Neural cell (in vitro differentiated cells): ENCODE measurements at regions not wholly inside any gene's neighbourhood (a gene's known extent, or its start where the extent isn't known, plus 50 kb on each side); places are given as distances from the start of the nearest gene placed in this dataset.

ENCODE experiments used
- H2AFZ ChIP-seq: fragments of 200-600, 300-800 bp; sonication (generic), shearing (Covaris generic); 2 replicates; pipeline ENCODE4 v1.6.0; 2014; ENCODE audit warnings: low read depth, mild to moderate bottlenecking, antibody characterized with exemption, low read length, moderate library complexity
- H3F3A ChIP-seq: fragments of 200-600 bp; shearing (Covaris generic); 2 replicates; pipeline ENCODE4 v1.6.1; 2016; ENCODE audit warnings: mild to moderate bottlenecking, moderate library complexity, mixed read lengths, antibody characterized with exemption, low read length; ENCODE audit not compliant: insufficient read depth, poor library complexity, severe bottlenecking
- H3K27ac ChIP-seq: fragments of 200-600, 300-800 bp; sonication (generic), shearing (Covaris generic); 2 replicates; pipeline ENCODE4 v1.5.1; 2014; ENCODE audit warnings: mild to moderate bottlenecking, low read length, moderate library complexity
- H3K27me3 ChIP-seq: fragments of 300-800, 200-600 bp; sonication (generic), shearing (Covaris generic); 2 replicates; pipeline ENCODE4 v1.6.0; 2014; ENCODE audit warnings: mild to moderate bottlenecking, low read depth, low read length, moderate library complexity; ENCODE audit not compliant: insufficient read depth
- H3K36me3 ChIP-seq: fragments of 300-800, 200-600 bp; sonication (generic), shearing (Covaris generic); 2 replicates; pipeline ENCODE4 v1.5.1; 2014; ENCODE audit warnings: mild to moderate bottlenecking, antibody characterized with exemption, low read length, moderate library complexity; ENCODE audit not compliant: insufficient read depth
- H3K4me2 ChIP-seq: fragments of 300-800, 200-600 bp; sonication (generic), shearing (Covaris generic); 2 replicates; pipeline ENCODE4 v1.6.0; 2014; ENCODE audit warnings: mild to moderate bottlenecking, low read length
- H3K4me3 ChIP-seq: fragments of 300-800, 200-600 bp; sonication (generic), shearing (Covaris generic); 2 replicates; pipeline ENCODE4 v1.5.1; 2014; ENCODE audit warnings: mild to moderate bottlenecking, low read length, moderate library complexity
- H3K79me2 ChIP-seq: fragments of 200-600 bp; shearing (Covaris generic); replicated peaks from 2 replicates; pipeline ENCODE4 v1.6.0; 2014; ENCODE audit warnings: mild to moderate bottlenecking, low read length, moderate library complexity; ENCODE audit not compliant: insufficient read depth
- H3K9ac ChIP-seq: fragments of 300-800, 200-600 bp; sonication (generic), shearing (Covaris generic); 2 replicates; pipeline ENCODE4 v1.6.1; 2016; ENCODE audit warnings: mild to moderate bottlenecking, low read length, mixed read lengths
- H3K9me2 ChIP-seq: fragments of 200-600 bp; shearing (Covaris generic); 2 replicates; pipeline ENCODE4 v1.6.1; 2016; ENCODE audit warnings: mild to moderate bottlenecking, low read length, mixed read lengths; ENCODE audit not compliant: insufficient read depth
- H3K9me3 ChIP-seq: fragments of 200-600, 300-800 bp; sonication (generic), shearing (Covaris generic); 2 replicates; pipeline ENCODE4 v1.6.1; 2016; ENCODE audit warnings: mild to moderate bottlenecking, mixed run types, low read length, moderate library complexity, mixed read lengths
- H4K20me1 ChIP-seq: fragments of 200-600 bp; shearing (Covaris generic); 2 replicates; pipeline ENCODE4 v1.6.1; 2016; ENCODE audit warnings: mild to moderate bottlenecking, mixed run types; ENCODE audit not compliant: insufficient read depth
- CTCF ChIP-seq: fragments of 450-650 bp; IDR thresholded peaks from 2 replicates; pipeline ENCODE4 v1.5.1; 2014; ENCODE audit warnings: antibody characterized with exemption, mild to moderate bottlenecking, moderate library complexity; ENCODE audit not compliant: poor library complexity, severe bottlenecking
- EP300 ChIP-seq: fragments of 450-650 bp; conservative IDR thresholded peaks from 2 replicates; pipeline ENCODE4 v1.6.1; 2014; ENCODE audit warnings: antibody characterized with exemption, mild to moderate bottlenecking, moderate library complexity; ENCODE audit not compliant: poor library complexity, severe bottlenecking
- EZH2 ChIP-seq: fragments of 200-600, 300-800 bp; shearing (Covaris generic), sonication (generic); IDR thresholded peaks from 2 replicates; pipeline ENCODE4 v1.6.1; 2014; ENCODE audit warnings: antibody characterized with exemption, low read length, borderline replicate concordance, mild to moderate bottlenecking; ENCODE audit not compliant: insufficient read depth, poor library complexity, severe bottlenecking
- MXI1 ChIP-seq: fragments of 450-650 bp; conservative IDR thresholded peaks from 2 replicates; pipeline ENCODE4 v1.6.1; 2014; ENCODE audit warnings: antibody characterized with exemption, mild to moderate bottlenecking; ENCODE audit not compliant: poor library complexity, severe bottlenecking
- POLR2AphosphoS5 ChIP-seq: IDR thresholded peaks from 2 replicates; pipeline ENCODE4 v1.6.1; 2012
- RAD21 ChIP-seq: fragments of 450-650 bp; conservative IDR thresholded peaks from 2 replicates; pipeline ENCODE4 v1.6.1; 2014; ENCODE audit warnings: antibody characterized with exemption, mild to moderate bottlenecking, moderate library complexity
- REST ChIP-seq: IDR thresholded peaks from 2 replicates; pipeline ENCODE4 v1.6.1; 2012; ENCODE audit warnings: borderline replicate concordance
- SMC3 ChIP-seq: fragments of 450-650 bp; conservative IDR thresholded peaks from 2 replicates; pipeline ENCODE4 v1.6.1; 2014; ENCODE audit warnings: antibody characterized with exemption, mild to moderate bottlenecking, moderate library complexity; ENCODE audit not compliant: poor library complexity
- TAF1 ChIP-seq: IDR thresholded peaks from 2 replicates; pipeline ENCODE4 v1.6.1; 2012; ENCODE audit warnings: low read depth

GRCh38 chr21:36628761-36629460, 70.0 kb upstream of the SIM2 start:
- H3K9me2 ChIP-seq: no peaks in the 10 kb centered on the region
- no peaks in the 10 kb centered on the region for H3K27me3 ChIP-seq
- no peak overlapping the region for H3K4me2 ChIP-seq
- H3K27ac ChIP-seq: no peak overlapping the region
- no peaks in the 10 kb centered on the region for H3K79me2 ChIP-seq
- no peaks in the 10 kb centered on the region for H3F3A ChIP-seq
- no peaks in the 10 kb centered on the region for H4K20me1 ChIP-seq
- no peak overlapping the region for H2AFZ ChIP-seq
- no peaks in the 10 kb centered on the region for H3K36me3 ChIP-seq
- no peak overlapping the region for H3K4me3 ChIP-seq
- no peak overlapping the region for H3K9ac ChIP-seq
- no peak for TF ChIP-seq CTCF
- no peak for TF ChIP-seq EZH2
- TF ChIP-seq POLR2AphosphoS5: no peak
- TF ChIP-seq RAD21: no peak
- no peak for TF ChIP-seq SMC3
- TF ChIP-seq EP300: no peak
- no peak for TF ChIP-seq TAF1
- no peaks in the 10 kb centered on the region for H3K9me3 ChIP-seq

GRCh38 chr21:36630485-36631206, 68.3 kb upstream of the SIM2 start:
- Histone ChIP-seq H3K9me2 (no peaks in the 10 kb centered on the region), H4K20me1 (no peaks in the 10 kb centered on the region), H3F3A (no peaks in the 10 kb centered on the region), H3K36me3 (no peaks in the 10 kb centered on the region), H3K27ac (no peak overlapping the region), H3K4me2 (no peak overlapping the region), H3K9ac (no peak overlapping the region), H3K27me3 (no peaks in the 10 kb centered on the region), H2AFZ (no peak overlapping the region), H3K9me3 (no peaks in the 10 kb centered on the region), H3K79me2 (no peaks in the 10 kb centered on the region), H3K4me3 (no peak overlapping the region)
- TF ChIP-seq TAF1 (no peak), EP300 (no peak), MXI1 (no peak), SMC3 (no peak), POLR2AphosphoS5 (no peak), REST (no peak), CTCF (no peak), EZH2 (no peak), RAD21 (no peak)
